ENCODE measurements at regions not wholly inside any gene's neighbourhood (a gene's known extent, or its start where the extent isn't known, plus 50 kb on each side); places are given as distances from the start of the nearest gene placed in this dataset.

- Histone ChIP-seq H3K4me3 (no peak overlapping the region), H3K9me2 (ENCODE audit: insufficient read depth) (no peaks in the 10 kb centered on the region), H3K27me3 (ENCODE audit: insufficient read depth) (no peaks in the 10 kb centered on the region), H2AFZ (no peak overlapping the region), H3K27ac (ENCODE audit: low read depth) (no peak overlapping the region), H3F3A (replicated peaks; ENCODE audit: low read depth) (no peaks in the 10 kb centered on the region), H3K36me3 (ENCODE audit: insufficient read depth) (no peaks in the 10 kb centered on the region), H3K79me2 (replicated peaks; ENCODE audit: insufficient read depth) (no peaks in the 10 kb centered on the region), H4K20me1 (replicated peaks; ENCODE audit: insufficient read depth) (no peaks in the 10 kb centered on the region), H3K4me2 (no peak overlapping the region), H3K4me1 (ENCODE audit: insufficient read depth) (no peaks in the 10 kb centered on the region)
- no peak for TF ChIP-seq REST (IDR thresholded peaks at IDR 0.05; ENCODE audit: unreplicated experiment)
- TF ChIP-seq ZNF114 (CRISPR knock-in tag; IDR thresholded peaks at IDR 0.05): no peak
- no peak for TF ChIP-seq EZH2phosphoT487 (IDR thresholded peaks at IDR 0.05; ENCODE audit: unreplicated experiment)
- no peak for TF ChIP-seq ZNF331 (CRISPR knock-in tag; IDR thresholded peaks at IDR 0.05; ENCODE audit: low read depth)
- no peak for TF ChIP-seq CREB1 (CRISPR knock-in tag; IDR thresholded peaks at IDR 0.05; ENCODE audit: low read depth)
- TF ChIP-seq JUNB (IDR thresholded peaks at IDR 0.05; ENCODE audit: unreplicated experiment): no peak
- no peak for TF ChIP-seq STAT1 (IDR thresholded peaks at IDR 0.05; ENCODE audit: unreplicated experiment)
- no peak for TF ChIP-seq NANOG (IDR thresholded peaks at IDR 0.05; ENCODE audit: borderline replicate concordance)
- no peak for TF ChIP-seq POLR2AphosphoS5 (IDR thresholded peaks at IDR 0.05; ENCODE audit: low read depth)
- no peak for TF ChIP-seq ETS1 (IDR thresholded peaks at IDR 0.05)
- TF ChIP-seq CTCF (conservative IDR thresholded peaks at IDR 0.05; ENCODE audit: low read depth in 2 of 2): no peak
- TF ChIP-seq ZNF462 (CRISPR knock-in tag; IDR thresholded peaks at IDR 0.05): no peak
- TF ChIP-seq EZH2 (IDR thresholded peaks at IDR 0.05; ENCODE audit: low read depth, unreplicated experiment): no peak
- Mint-ChIP-seq H3K27ac (no peak overlapping the region), H3K27me3 (ENCODE audit: insufficient read depth, low read depth, poor library complexity) (no peaks in the 10 kb centered on the region), H3K4me1 (no peaks in the 10 kb centered on the region), H3K9me3 (peaks cover 3% of the 10 kb centered on the region; the same call in 2 of the 3 replicates), H3K4me3 (no peak overlapping the region), H3K36me3 (ENCODE audit: low read depth) (peaks cover 3% of the 10 kb centered on the region; the same call in 1 of the 3 replicates)
- DNase-seq (ENCODE audit: low spot score) (no peak), ATAC-seq (no peak)
These were observed 139.4 kb upstream of the KLF12 start for GRCh38 chr13:74273581-74273980.
